SK-N-DZ (cell line): ENCODE measurements at regions not wholly inside any gene's neighbourhood (a gene's known extent, or its start where the extent isn't known, plus 50 kb on each side); places are given as distances from the start of the nearest gene placed in this dataset.
"Not testable (repeated sequence)": the region's sequence is repeated elsewhere in the genome, so short reads cannot be mapped to it uniquely, and the experiment has no call there.

Experiments
- DNase-seq: peaks from one replicate; pipeline ENCODE4 v3.0.0-alpha.2; 2015; ENCODE audit warnings: low spot score

- no peak for DNase-seq
Observed at GRCh38 chr17:83190601-83191387, 111.4 kb downstream of the METRNL start.

DNA sequence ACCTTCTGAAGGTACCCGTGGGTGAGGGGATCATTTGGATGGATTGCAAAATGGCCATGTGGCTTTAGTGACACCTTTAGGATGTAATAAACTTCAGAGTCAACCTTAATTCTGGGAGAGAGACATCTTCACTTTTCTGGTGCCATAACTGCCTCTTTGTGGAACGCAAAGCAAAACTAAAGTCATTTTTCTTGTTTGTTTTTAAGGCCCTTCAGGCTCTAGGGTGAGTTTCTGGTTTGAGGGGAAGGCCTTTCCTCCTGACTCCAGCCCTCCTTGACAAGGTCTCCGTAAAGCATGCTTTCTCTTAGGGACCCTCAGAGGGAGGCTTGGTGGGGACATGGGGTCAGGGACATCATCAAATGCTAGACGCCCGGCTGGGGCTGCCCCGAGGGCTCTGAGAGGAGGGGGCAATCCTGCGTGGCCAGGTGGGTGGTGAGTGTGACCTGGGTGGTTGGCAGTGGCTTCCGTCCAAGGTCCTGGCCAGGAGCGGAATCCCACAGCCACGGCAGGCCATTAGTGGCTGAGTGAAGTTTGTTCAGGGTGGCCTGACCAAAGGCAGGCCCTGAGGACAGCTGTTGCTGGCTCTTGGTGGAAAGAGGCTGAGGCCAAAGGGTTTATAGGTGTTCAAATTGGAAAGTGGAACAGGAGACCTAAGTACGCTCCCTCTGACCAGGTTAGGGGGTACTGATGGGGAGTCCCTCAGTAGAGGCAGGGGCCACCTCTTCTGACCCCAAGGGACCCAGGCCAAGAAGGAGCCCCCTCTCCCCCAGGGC is 112.2 kb downstream of the METRNL start:
- DNase-seq: no peak

- no peak for DNase-seq
Observed at GRCh38 chr17:83192161-83192788, 112.9 kb downstream of the METRNL start.

DNA sequence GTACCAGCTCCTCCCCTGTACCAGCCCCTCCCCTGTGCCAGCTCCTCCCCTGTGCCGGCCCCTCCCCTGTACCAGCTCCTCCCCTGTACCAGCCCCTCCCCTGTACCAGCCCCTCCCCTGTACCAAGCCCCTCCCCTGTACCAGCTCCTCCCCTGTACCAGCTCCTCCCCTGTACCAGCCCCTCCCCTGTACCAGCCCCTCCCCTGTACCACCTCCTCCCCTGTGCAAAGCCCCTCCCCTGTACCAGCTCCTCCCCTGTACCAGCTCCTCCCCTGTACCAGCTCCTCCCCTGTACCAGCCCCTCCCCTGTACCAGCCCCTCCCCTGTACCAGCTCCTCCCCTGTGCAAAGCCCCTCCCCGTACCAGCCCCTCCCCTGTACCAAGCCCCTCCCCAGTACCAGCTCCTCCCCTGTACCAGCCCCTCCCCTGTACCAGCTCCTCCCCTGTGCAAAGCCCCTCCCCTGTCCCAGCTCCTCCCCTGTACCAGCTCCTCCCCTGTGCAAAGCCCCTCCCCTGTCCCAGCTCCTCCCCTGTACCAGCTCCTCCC is 113.5 kb downstream of the METRNL start:
- DNase-seq: not testable (repeated sequence)

GRCh38 chr17:83193336-83194185 is 114.2 kb downstream of the METRNL start:
- no peak for DNase-seq

DNA sequence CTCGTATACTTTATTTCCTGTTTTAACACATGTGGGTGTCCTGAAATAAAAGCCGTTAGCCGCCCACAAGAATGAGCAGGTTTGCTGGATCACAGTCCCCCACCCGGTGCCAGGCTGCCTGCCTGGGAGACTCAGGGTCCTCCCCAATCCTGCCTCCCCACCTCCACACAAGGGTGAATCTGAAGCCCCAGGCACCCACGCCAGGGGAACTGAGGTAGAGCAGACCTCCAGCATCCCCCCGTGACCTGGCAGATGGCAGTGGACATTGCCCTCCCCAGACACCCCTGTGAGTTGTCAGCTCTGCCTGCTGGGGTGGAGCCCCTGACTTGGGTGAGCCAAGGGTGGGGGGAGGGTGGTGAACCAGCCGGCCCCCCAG is 114.8 kb downstream of the METRNL start:
- DNase-seq: no peak

GRCh38 chr17:83194761-83195329 is 115.4 kb downstream of the METRNL start:
- no peak for DNase-seq

DNA sequence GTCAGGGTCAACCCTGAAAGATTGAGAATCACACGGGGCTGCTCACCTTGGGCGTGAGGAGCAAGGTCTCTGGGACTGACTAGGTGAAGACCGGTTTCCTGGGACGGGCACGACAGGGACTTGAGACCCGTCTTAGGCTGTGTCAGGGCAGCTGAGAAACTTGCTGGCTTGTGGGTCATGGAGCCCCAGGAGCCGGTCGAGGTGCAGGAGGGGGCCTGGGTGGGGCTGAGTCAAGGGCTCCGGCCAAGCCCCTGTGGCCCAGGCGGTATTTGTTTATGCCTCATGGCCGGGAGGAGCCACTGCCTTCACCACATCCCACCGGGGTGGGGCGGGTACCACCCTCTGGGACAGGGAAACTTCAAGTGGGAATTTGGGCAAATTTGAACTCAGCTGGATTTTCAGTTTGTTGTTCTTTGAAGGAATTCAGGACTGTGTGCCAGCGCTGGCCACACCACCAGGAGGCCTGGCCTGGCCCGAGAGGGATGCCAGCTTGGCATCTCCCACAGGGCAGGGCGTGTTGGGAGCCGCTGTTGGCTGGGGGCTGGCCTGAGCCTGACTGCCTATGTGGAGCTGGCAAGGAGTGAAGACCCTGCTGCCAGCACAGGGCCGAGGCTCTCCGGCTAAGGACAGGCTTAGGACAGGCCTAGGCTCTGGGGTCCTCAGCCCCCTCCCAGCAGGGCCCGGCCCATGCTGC is 116.1 kb downstream of the METRNL start:
- no peak for DNase-seq

DNA sequence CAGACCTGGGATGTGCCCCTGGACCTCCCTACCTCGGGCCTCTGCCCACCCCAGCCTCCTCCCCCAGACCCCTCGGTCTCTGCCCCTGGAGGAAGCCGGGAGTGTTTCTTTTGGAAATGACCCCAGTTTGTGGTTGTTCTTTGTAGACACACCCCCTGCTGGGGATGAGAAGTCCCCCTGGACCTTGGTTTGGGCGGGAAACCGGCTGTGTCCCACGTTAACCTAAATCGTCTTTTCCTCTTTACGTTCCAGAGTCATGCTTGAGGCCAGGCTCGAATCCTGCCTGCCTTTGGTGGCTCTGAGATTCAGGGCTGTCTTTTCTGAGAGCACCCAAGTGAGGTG is 116.6 kb downstream of the METRNL start:
- DNase-seq: no peak

- no peak for DNase-seq
Observed at GRCh38 chr17:83196366-83196765, 117.0 kb downstream of the METRNL start.

DNA sequence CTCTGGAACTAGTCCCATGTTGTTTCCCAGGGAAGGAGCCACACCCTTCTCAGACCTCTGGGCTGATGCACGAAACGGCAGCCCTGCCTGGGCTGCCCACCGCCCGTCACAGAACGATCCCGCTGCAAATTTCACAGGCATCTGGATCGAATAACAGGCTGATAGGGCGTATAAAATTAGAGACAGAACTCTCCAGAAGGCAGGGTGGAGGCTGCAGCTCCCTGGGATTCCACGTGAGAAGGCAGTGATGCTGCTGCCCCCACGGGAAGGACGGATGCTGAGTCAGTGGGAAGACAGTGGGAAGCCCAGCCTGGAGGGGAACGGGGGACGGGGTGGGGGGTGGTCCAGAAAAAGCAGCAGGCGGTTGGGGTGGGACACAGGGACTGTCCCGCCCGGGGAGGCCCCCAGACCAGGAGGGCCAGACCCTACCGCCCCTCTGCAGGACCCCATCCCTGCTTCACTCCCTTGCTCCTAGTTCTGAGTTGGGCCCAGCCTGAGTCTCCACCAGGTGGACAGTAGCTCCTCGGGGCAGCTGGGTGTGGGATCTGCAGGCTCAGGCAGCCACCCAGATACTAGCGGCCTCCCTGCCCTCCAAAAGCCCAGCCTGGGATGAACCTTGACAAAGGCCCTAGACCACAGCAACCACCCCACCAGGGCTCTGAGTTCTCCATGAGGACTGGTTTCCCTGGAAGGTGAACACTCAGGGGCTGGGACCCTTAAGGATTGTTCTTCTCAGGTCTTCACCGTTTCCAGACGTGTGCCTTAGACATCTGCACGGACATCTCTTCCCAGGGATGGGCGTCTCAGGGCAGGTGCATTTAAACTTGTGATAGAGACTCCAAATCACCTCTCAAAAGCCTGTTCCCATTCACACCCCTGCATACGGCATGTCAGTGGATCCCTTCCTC is 117.8 kb downstream of the METRNL start:
- no peak for DNase-seq

DNA sequence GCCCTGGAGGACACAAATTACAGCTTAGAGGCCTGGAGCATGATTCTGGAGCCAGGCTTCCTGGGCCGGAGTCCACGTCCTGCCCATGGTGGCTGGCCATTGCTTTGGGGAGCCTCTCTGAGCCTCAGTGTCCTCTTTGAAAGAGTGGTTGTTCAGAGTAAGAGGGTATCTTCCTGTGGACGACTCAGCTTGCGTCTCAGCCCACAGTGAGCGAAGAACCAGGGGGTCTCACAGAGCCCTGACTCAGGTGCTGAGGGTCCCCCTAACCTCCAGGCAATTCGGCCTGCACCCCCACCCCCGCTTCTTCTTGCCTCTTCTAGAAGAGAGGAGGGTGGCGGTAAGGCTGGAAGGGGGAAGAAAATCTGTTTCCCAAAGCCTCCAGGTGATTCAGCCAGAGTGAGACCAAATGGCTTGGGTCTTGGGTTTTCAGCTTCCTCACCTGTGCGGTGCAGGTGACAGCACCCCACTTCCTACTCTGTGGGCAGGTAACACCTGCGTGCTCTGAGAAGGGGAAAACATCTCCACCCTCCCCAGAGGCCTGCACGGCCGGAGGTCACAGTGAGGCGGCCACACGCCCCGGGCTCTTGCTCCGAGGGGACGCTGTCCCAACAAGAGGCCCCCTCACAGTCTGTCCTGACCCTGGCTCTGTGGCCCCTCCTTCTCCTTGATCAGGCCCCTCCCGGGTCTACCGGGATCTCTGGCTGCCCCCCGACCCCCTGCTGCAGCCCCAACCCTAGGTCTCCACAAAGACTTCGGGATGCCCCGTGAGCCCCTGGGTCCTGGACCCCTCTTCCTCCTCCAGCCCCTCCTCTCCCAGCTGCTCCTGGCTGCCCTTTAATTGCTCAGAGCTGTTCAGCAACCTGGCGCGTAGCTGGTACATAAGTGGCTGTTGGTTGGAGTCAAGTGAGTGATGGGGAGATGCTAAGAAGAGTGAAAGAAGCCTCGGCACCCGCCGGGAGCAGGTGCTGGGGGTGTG is 119.2 kb downstream of the METRNL start:
- no peak for DNase-seq

GRCh38 chr17:83199500-83200201 is 120.2 kb downstream of the METRNL start:
- DNase-seq: no peak

GRCh38 chr17:83200231-83200699 is 120.9 kb downstream of the METRNL start:
- DNase-seq: no peak

- no peak for DNase-seq
Observed at GRCh38 chr17:83200751-83201150, 121.3 kb downstream of the METRNL start.

GRCh38 chr17:83201206-83202001 is 122.0 kb downstream of the METRNL start:
- no peak for DNase-seq
